Osteoblast (primary cell): ENCODE measurements at regions not wholly inside any gene's neighbourhood (a gene's known extent, or its start where the extent isn't known, plus 50 kb on each side); places are given as distances from the start of the nearest gene placed in this dataset.

Experiments
- DNase-seq: peaks from one replicate; pipeline ENCODE4 v3.0.0; 2011; ENCODE audit warnings: low spot score, mixed read lengths; ENCODE audit not compliant: insufficient read length; ENCODE audit errors: missing footprints
- H2AFZ ChIP-seq: 2 replicates; pipeline ENCODE4 v1.6.0; 2011; ENCODE audit warnings: mild to moderate bottlenecking, low read length
- H3K27ac ChIP-seq: 2 replicates; pipeline ENCODE4 v1.5.1; 2011; ENCODE audit warnings: mild to moderate bottlenecking, low read depth, low read length, moderate library complexity
- H3K27me3 ChIP-seq: 2 replicates; pipeline ENCODE4 v1.6.0; 2012; ENCODE audit warnings: mild to moderate bottlenecking, control low read depth, inconsistent platforms, low read length, moderate library complexity; ENCODE audit not compliant: insufficient read depth
- H3K36me3 ChIP-seq: 2 replicates; pipeline ENCODE4 v1.5.1; 2011; ENCODE audit warnings: mild to moderate bottlenecking, low read length, control low read depth, moderate library complexity; ENCODE audit not compliant: insufficient read depth
- H3K4me1 ChIP-seq: 2 replicates; pipeline ENCODE4 v1.5.1; 2011; ENCODE audit warnings: mild to moderate bottlenecking, low read length, control low read depth, moderate library complexity; ENCODE audit not compliant: insufficient read depth
- H3K4me2 ChIP-seq: 2 replicates; pipeline ENCODE4 v1.6.0; 2011; ENCODE audit warnings: mild to moderate bottlenecking, low read length; ENCODE audit not compliant: insufficient read depth
- H3K4me3 ChIP-seq: fragments of 200-600 bp; sonication (generic); 3 replicates; pipeline ENCODE4 v1.5.1; 2012; ENCODE audit warnings: mild to moderate bottlenecking, low read length, inconsistent platforms; ENCODE audit not compliant: insufficient read depth
- H3K79me2 ChIP-seq: 2 replicates; pipeline ENCODE4 v1.6.0; 2012; ENCODE audit warnings: mild to moderate bottlenecking, low read length, control low read depth, inconsistent platforms; ENCODE audit not compliant: insufficient read depth
- H3K9me3 ChIP-seq: 2 replicates; pipeline ENCODE4 v1.5.1; 2011; ENCODE audit warnings: low read depth, low read length, control low read depth
- H4K20me1 ChIP-seq: 2 replicates; pipeline ENCODE4 v1.6.0; 2012; ENCODE audit warnings: mild to moderate bottlenecking, low read length, control low read depth; ENCODE audit not compliant: insufficient read depth
- CTCF ChIP-seq: IDR thresholded peaks from 2 replicates; pipeline ENCODE4 v1.5.1; 2011; ENCODE audit warnings: mild to moderate bottlenecking, low read depth, low read length, moderate library complexity; ENCODE audit errors: extremely low read depth

GRCh38 chr3:5634411-5634810, 446.9 kb downstream of the EDEM1 start:
- Histone ChIP-seq H3K79me2 (no peaks in the 10 kb centered on the region), H4K20me1 (no peaks in the 10 kb centered on the region), H2AFZ (no peak overlapping the region), H3K4me3 (no peak overlapping the region), H3K9me3 (no peaks in the 10 kb centered on the region), H3K36me3 (no peaks in the 10 kb centered on the region), H3K27ac (no peak overlapping the region), H3K4me2 (no peak overlapping the region), H3K27me3 (no peaks in the 10 kb centered on the region), H3K4me1 (no peaks in the 10 kb centered on the region)
- no peak for TF ChIP-seq CTCF
- no peak for DNase-seq

- Histone ChIP-seq H4K20me1 (no peaks in the 10 kb centered on the region), H3K27ac (no peak overlapping the region), H3K4me3 (no peak overlapping the region), H3K27me3 (no peaks in the 10 kb centered on the region), H2AFZ (no peak overlapping the region), H3K9me3 (no peaks in the 10 kb centered on the region), H3K36me3 (no peaks in the 10 kb centered on the region), H3K4me2 (no peak overlapping the region), H3K79me2 (no peaks in the 10 kb centered on the region), H3K4me1 (no peaks in the 10 kb centered on the region)
- no peak for TF ChIP-seq CTCF
- no peak for DNase-seq
Observed at GRCh38 chr3:5635746-5636145, 448.2 kb downstream of the EDEM1 start.

GRCh38 chr3:5638550-5638949, 451.0 kb downstream of the EDEM1 start:
- no peak for DNase-seq
- no peak for TF ChIP-seq CTCF
- H3K4me1 ChIP-seq = no peaks in the 10 kb centered on the region
- H4K20me1 ChIP-seq = no peaks in the 10 kb centered on the region
- H3K4me3 ChIP-seq = no peak overlapping the region
- peaks cover 3% of the 10 kb centered on the region for H3K9me3 ChIP-seq
- no peaks in the 10 kb centered on the region for H3K79me2 ChIP-seq
- no peak overlapping the region for H2AFZ ChIP-seq
- no peak overlapping the region for H3K27ac ChIP-seq
- no peaks in the 10 kb centered on the region for H3K27me3 ChIP-seq
- H3K4me2 ChIP-seq = no peak overlapping the region
- H3K36me3 ChIP-seq = no peaks in the 10 kb centered on the region

GRCh38 chr3:5644773-5645670, 457.5 kb downstream of the EDEM1 start:
- no peaks in the 10 kb centered on the region for H4K20me1 ChIP-seq
- H3K79me2 ChIP-seq = no peaks in the 10 kb centered on the region
- no peak overlapping the region for H3K4me2 ChIP-seq
- no peaks in the 10 kb centered on the region for H3K4me1 ChIP-seq
- H3K27ac ChIP-seq = no peak overlapping the region
- no peak for TF ChIP-seq CTCF
- H3K9me3 ChIP-seq = peaks cover 3% of the 10 kb centered on the region
- H3K4me3 ChIP-seq = no peak overlapping the region
- no peaks in the 10 kb centered on the region for H3K27me3 ChIP-seq
- no peaks in the 10 kb centered on the region for H3K36me3 ChIP-seq
- DNase-seq = no peak
- H2AFZ ChIP-seq = no peak overlapping the region
